Muscle of leg (tissue), 3 donors: ENCODE measurements at regions not wholly inside any gene's neighbourhood (a gene's known extent, or its start where the extent isn't known, plus 50 kb on each side); places are given as distances from the start of the nearest gene placed in this dataset.

Experiments
- DNase-seq: peaks from one replicate; pipeline ENCODE4 v3.0.0; 2013
- H3K27ac ChIP-seq: one replicate; pipeline ENCODE4 v1.5.1; 2013; ENCODE audit warnings: mild to moderate bottlenecking, low read length, control low read depth
- H3K27me3 ChIP-seq: one replicate; pipeline ENCODE4 v1.6.1; 2013; ENCODE audit warnings: low read length; ENCODE audit not compliant: control insufficient read depth, insufficient read depth
- H3K36me3 ChIP-seq: one replicate; pipeline ENCODE4 v1.6.1; 2013; ENCODE audit warnings: low read length; ENCODE audit not compliant: control insufficient read depth, insufficient read depth
- H3K4me1 ChIP-seq: one replicate; pipeline ENCODE4 v1.6.1; 2013; ENCODE audit warnings: low read length; ENCODE audit not compliant: control insufficient read depth, insufficient read depth
- H3K4me3 ChIP-seq: one replicate; pipeline ENCODE4 v1.5.1; 2013; ENCODE audit warnings: low read length, control low read depth
- H3K9me3 ChIP-seq: replicated peaks from 2 replicates; pipeline ENCODE4 v1.6.1; 2013; ENCODE audit warnings: low read depth, low read length; ENCODE audit not compliant: control insufficient read depth
- WGBS: methylation state at CpG from one replicate; pipeline ENCODE4 v1.1.5; 2013; ENCODE audit warnings: missing lambda C conversion rate; ENCODE audit not compliant: insufficient coverage; 5-methylcytosine and 5-hydroxymethylcytosine counted together

DNA sequence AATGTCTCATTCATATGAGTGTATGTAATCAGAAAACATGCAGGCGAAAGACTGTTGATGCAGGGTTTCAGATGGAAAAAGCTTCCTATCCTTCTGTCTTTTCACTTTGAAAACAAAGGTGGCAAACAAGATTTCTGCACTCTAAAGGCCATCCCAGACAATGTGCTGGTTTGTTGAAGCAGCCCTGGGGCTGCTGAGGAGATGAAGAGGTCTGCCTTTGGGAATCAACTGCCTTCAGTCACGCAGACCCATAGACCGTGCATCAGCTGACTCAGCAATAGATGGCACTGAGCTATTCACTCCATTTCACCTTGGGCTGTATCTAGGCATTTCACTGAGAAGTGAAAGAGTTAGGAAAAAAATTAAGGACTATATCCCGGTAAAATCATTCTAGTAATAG, 60.5 kb upstream of the C5orf46 start:
- H3K36me3 ChIP-seq, result no peaks in the 10 kb centered on the region
- no peak overlapping the region for H3K27ac ChIP-seq
- no peaks in the 10 kb centered on the region for H3K4me1 ChIP-seq
- H3K27me3 ChIP-seq, result no peaks in the 10 kb centered on the region
- WGBS, result no CpG with 5 or more reads among the region's 4 CpGs
- DNase-seq, result no peak
- no peak overlapping the region for H3K4me3 ChIP-seq
- no peaks in the 10 kb centered on the region for H3K9me3 ChIP-seq

GRCh38 chr5:147966326-147966725, 60.0 kb upstream of the C5orf46 start:
- WGBS, result 72% methylated on average over 2 of the region's 2 CpGs

GRCh38 chr5:147965715-147966114, 59.4 kb upstream of the C5orf46 start:
- H3K27ac ChIP-seq, result no peak overlapping the region

More at GRCh38 chr5:147966326-147966725, 60.0 kb upstream of the C5orf46 start:
- no peaks in the 10 kb centered on the region for H3K9me3 ChIP-seq
- no peaks in the 10 kb centered on the region for H3K4me1 ChIP-seq
- DNase-seq, result no peak
- no peak overlapping the region for H3K27ac ChIP-seq
- no peaks in the 10 kb centered on the region for H3K36me3 ChIP-seq
- H3K27me3 ChIP-seq, result no peaks in the 10 kb centered on the region
- no peak overlapping the region for H3K4me3 ChIP-seq

DNA sequence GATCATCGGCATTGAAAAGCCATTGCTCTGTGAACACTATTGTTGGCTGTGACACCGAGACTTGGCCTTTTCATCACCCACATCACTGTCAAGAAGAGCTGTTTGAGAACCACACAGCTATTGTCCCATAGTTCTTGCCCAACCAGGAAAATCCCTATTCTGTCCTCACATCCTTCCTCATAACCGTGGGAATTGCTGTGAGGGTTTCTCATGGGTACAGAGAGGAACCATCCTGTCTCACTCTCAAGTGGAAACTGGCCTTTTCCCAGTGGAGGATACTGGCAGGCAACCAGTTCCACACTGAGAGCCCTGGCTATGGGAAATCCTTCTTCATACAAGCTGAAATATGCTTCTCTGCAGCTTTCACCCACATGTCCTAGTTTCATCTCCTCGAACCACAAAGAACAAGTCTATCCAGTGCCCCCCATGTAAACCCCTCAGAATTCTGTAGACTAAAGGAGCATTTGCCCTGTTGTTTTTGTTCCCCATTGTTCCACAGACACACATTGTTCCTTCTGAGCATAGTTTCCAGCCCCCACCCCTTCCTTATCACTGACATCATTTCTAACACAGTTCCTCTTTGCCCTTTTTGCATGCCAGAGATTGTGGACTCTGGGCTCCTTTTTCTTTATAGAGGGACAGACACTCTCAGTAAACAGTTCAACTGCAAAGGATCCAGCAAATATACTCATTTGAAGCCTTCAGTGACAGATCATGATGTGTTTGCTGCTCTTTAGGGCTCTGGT, 57.8 kb upstream of the C5orf46 start:
- no peak overlapping the region for H3K4me3 ChIP-seq
- 65% methylated on average over 3 of the region's 4 CpGs for WGBS
- peak overlapping the region; percentile 67 for H3K27ac ChIP-seq
- H3K9me3 ChIP-seq, result no peaks in the 10 kb centered on the region
- H3K27me3 ChIP-seq, result no peaks in the 10 kb centered on the region
- H3K36me3 ChIP-seq, result no peaks in the 10 kb centered on the region
- H3K4me1 ChIP-seq, result no peaks in the 10 kb centered on the region
- peak; percentile 19 for DNase-seq

More at GRCh38 chr5:147965715-147966114, 59.4 kb upstream of the C5orf46 start:
- no peaks in the 10 kb centered on the region for H3K27me3 ChIP-seq
- H3K36me3 ChIP-seq, result no peaks in the 10 kb centered on the region
- H3K9me3 ChIP-seq, result no peaks in the 10 kb centered on the region
- no peak overlapping the region for H3K4me3 ChIP-seq
- H3K4me1 ChIP-seq, result no peaks in the 10 kb centered on the region
- DNase-seq, result no peak

DNA sequence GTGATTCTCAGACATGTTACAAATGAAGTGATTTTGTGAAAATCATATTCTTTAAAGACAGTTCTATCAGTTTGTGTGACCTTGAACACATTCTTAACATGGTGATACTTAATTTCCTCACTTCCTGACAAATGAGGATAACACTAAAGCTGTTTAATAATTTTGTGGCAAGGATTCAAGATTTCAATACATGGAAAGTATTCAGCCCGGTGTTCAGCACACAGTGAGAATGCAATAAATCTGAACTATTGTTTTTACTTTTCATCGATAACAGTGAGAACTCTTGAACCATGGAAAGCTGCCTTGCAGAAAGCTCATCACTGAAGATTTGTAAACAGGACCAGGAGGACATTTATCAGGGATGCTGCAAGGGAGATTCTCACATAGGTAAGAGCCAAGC, 57.1 kb upstream of the C5orf46 start:
- Histone ChIP-seq H3K4me1 (no peaks in the 10 kb centered on the region), H3K9me3 (no peaks in the 10 kb centered on the region), H3K27me3 (no peaks in the 10 kb centered on the region), H3K36me3 (no peaks in the 10 kb centered on the region), H3K27ac (peak overlapping the region; percentile 67), H3K4me3 (no peak overlapping the region)
- DNase-seq, result no peak
- 83% methylated on average over 1 of the region's 2 CpGs for WGBS

- H3K4me3 ChIP-seq, result no peak overlapping the region
- H3K27me3 ChIP-seq, result no peaks in the 10 kb centered on the region
- no peaks in the 10 kb centered on the region for H3K9me3 ChIP-seq
- no peaks in the 10 kb centered on the region for H3K36me3 ChIP-seq
- no peak for DNase-seq
- H3K27ac ChIP-seq, result no peak overlapping the region
- no CpG with 5 or more reads among the region's 2 CpGs for WGBS
- H3K4me1 ChIP-seq, result no peaks in the 10 kb centered on the region
Observed at GRCh38 chr5:147961208-147961749, 54.9 kb upstream of the C5orf46 start.

GRCh38 chr5:147957901-147958300, 51.6 kb upstream of the C5orf46 start:
- no peak overlapping the region for H3K4me3 ChIP-seq
- H3K9me3 ChIP-seq, result no peaks in the 10 kb centered on the region
- H3K27ac ChIP-seq, result no peak overlapping the region
- no peaks in the 10 kb centered on the region for H3K27me3 ChIP-seq
- DNase-seq, result no peak
- 100% methylated on average over 4 of the region's 6 CpGs for WGBS
- no peaks in the 10 kb centered on the region for H3K36me3 ChIP-seq
- H3K4me1 ChIP-seq, result no peaks in the 10 kb centered on the region

- WGBS, result 39% methylated on average over 2 of the region's 2 CpGs
- H3K36me3 ChIP-seq, result no peaks in the 10 kb centered on the region
Observed at GRCh38 chr5:147956842-147957223, 50.5 kb upstream of the C5orf46 start.

DNA sequence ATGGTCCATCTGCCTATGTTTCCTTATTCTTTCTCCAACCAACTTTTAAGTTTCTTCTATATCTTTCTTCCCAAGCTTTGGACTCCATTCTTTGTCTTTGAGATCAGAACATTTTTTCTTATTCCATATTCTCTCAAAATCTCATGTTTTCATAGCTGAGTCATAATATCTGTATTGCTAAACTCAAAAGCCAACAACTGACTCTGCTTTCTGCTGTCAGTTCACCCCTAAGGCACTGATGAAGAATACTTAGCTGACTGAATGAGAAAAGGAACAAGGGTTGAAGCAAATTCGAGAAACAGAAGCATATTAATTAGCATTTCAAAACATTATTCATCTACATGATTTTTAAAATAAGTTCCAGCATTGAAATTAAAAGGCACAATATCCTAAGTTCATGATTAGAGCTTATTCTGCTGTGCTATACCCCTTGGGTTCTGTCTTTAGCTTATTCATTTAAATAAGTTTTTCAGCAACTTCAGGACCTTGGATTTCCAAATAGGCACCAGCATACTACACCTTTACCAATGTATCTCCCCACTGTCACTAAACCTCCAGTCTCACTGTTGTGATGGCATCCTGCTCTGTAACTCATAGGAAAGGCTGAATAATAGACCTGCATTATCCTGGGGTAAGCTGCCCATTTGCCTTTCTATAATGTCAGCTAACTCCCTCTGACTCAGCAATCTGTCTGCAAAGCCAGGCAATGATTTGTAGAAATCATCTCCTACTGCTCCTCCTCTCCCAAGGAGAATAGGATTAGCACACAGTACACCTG, 49.9 kb upstream of the C5orf46 start:
- no peak overlapping the region for H3K4me3 ChIP-seq
- no peak for DNase-seq

More at GRCh38 chr5:147956842-147957223, 50.5 kb upstream of the C5orf46 start:
- DNase-seq, result no peak
- Histone ChIP-seq H3K9me3 (no peaks in the 10 kb centered on the region), H3K27ac (no peak overlapping the region), H3K4me1 (no peaks in the 10 kb centered on the region), H3K4me3 (no peak overlapping the region), H3K27me3 (no peaks in the 10 kb centered on the region)

More for the DNA sequence above, 49.9 kb upstream of the C5orf46 start:
- H3K9me3 ChIP-seq, result no peaks in the 10 kb centered on the region
- no peak overlapping the region for H3K27ac ChIP-seq
- H3K36me3 ChIP-seq, result no peaks in the 10 kb centered on the region
- WGBS, result no CpG with 5 or more reads among the region's 1 CpG
- no peaks in the 10 kb centered on the region for H3K27me3 ChIP-seq
- H3K4me1 ChIP-seq, result no peaks in the 10 kb centered on the region
